ENCODE measurements at regions not wholly inside any gene's neighbourhood (a gene's known extent, or its start where the extent isn't known, plus 50 kb on each side); places are given as distances from the start of the nearest gene placed in this dataset.

DNA sequence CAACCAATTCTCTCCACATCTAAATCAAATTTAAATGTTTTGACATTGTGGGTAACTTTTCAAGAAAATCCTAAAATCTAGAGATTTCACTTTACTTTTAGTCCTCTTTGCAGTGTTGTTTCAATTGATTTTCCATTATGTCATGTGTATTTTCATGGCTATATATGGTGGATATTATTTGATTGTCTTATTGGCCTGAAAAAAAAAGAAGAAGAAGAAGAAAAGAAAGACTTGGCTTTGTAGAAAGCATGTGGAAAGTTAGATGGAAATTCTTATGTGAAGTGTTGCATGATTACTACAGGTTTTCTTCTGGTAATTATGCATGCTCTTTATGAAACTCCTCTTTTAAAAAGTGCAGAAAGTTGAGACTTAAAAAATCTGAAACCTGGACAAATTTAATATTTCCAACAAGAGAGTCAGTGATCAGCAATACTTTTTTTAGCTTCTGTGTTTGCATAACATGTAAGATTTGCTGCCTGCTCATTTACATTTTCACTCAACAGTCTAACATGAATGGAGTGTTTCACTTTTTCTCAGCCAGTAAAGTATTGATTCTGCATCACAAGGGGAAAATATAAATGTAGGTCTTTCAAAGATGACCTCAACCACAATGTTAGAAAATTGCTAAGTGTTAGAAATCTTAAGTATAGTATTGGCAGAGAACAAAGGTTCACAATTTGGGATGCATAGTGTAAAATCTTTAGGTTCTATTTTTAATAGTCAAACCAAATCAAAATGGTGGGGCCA lies 438.7 kb downstream of the BCKDHB start:
- H3K4me3 ChIP-seq (ENCODE audit: low read depth, low read length), result no peak overlapping the region
- TF ChIP-seq, protein P1, sequence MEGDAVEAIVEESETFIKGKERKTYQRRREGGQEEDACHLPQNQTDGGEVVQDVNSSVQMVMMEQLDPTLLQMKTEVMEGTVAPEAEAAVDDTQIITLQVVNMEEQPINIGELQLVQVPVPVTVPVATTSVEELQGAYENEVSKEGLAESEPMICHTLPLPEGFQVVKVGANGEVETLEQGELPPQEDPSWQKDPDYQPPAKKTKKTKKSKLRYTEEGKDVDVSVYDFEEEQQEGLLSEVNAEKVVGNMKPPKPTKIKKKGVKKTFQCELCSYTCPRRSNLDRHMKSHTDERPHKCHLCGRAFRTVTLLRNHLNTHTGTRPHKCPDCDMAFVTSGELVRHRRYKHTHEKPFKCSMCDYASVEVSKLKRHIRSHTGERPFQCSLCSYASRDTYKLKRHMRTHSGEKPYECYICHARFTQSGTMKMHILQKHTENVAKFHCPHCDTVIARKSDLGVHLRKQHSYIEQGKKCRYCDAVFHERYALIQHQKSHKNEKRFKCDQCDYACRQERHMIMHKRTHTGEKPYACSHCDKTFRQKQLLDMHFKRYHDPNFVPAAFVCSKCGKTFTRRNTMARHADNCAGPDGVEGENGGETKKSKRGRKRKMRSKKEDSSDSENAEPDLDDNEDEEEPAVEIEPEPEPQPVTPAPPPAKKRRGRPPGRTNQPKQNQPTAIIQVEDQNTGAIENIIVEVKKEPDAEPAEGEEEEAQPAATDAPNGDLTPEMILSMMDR (IDR thresholded peaks at IDR 0.05; ENCODE audit: low read depth, low read length, missing control alignments), result no peak
- no peak for DNase-seq (ENCODE audit: low read depth)

DNA sequence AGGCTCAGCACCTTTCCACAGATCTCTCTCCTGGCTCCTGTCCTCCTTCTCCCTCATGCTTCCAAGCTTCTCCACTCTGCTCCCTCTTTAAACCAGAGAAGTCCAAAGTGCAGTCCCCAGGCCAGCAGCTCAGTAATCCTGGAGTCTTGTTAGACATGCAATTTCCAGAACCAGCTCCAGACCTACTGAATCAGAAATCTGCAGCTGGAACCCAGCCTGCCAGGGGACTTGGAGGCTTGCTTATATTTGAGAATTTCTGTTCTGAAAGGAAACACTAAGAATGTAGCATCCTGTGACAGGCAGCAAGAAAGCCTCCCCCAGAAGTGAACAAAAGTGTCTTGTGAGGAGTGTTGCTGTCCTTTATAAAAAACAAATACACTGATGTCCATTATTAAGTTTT lies 438.1 kb downstream of the BCKDHB start:
- no peak for DNase-seq (ENCODE audit: low read depth)
- TF ChIP-seq, protein P1 (IDR thresholded peaks at IDR 0.05; ENCODE audit: low read depth, low read length, missing control alignments), result no peak
- no peak overlapping the region for H3K4me3 ChIP-seq (ENCODE audit: low read depth, low read length)

DNA sequence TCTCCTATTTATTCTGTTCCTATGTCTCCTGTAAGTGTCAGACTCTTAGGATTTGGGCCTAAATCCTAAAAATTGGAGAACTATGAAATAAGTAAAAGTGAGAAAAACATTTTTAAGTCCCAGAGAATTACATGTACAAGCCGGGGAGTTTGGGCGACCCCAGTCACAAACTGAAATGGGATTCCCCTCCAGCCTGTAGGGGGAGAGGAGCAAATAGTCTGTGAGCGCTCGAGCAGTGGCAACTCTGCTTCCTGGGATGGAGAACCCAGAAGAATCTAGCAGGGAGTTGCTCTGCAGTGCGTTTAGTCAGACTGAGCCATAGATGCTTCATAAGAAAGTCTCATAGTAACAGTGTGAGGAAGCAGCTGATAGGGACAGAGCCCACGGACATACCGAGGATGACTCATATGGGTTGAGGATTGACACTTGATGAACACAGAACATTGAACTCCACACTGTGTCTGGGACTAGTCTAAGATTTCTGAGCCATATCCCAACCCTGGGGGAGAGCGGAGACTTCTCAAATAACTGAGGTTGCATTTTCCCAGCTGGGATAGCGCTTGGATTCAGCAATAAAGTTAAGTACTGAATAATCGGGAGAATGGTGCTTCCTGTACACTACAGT lies 437.2 kb downstream of the BCKDHB start:
- no peak for DNase-seq (ENCODE audit: low read depth)
- TF ChIP-seq, protein P1 (IDR thresholded peaks at IDR 0.05; ENCODE audit: low read depth, low read length, missing control alignments), result no peak
- H3K4me3 ChIP-seq (ENCODE audit: low read depth, low read length), result no peak overlapping the region

DNA sequence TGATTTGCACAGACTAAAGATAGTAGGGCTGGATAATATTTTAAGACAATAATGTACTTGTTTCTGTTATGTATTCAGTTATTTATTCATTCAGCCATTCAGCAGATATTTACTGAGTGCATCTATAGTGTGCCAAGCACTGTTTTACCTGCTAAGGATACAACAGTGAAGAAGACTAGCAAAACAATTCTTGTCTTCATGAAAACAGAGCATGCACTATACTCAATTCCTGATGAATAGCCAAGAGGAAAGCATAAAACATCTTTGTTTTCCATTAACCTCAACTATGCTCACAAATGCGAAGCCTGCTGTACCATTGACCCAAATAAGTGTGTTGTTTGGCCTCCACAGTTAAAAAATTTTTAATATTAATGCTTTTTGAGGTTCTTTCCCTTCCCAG lies 436.7 kb downstream of the BCKDHB start:
- TF ChIP-seq, protein P1 (IDR thresholded peaks at IDR 0.05; ENCODE audit: low read depth, low read length, missing control alignments), result no peak
- no peak overlapping the region for H3K4me3 ChIP-seq (ENCODE audit: low read depth, low read length)
- no peak for DNase-seq (ENCODE audit: low read depth)

DNA sequence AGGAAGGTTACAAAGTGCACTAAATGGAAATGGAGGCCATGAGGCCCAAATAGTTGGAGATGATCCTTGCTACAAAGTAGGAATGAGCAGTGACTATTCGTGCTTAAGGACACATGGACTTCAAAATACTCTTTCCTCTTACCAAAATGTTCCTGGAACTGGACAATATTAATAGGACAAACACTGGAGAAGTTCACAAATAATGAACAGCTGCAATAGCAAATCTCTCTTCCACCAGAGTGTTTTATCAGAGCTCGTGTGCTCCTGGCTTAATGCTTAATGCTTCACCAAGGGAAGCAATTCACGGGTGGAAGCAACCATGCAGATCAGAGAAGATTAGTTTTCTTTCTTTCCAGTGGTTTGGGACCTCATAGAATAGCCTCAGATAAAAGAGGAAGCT lies 435.4 kb downstream of the BCKDHB start:
- H3K4me3 ChIP-seq (ENCODE audit: low read depth, low read length), result no peak overlapping the region
- TF ChIP-seq, protein P1 (IDR thresholded peaks at IDR 0.05; ENCODE audit: low read depth, low read length, missing control alignments), result no peak
- no peak for DNase-seq (ENCODE audit: low read depth)

DNA sequence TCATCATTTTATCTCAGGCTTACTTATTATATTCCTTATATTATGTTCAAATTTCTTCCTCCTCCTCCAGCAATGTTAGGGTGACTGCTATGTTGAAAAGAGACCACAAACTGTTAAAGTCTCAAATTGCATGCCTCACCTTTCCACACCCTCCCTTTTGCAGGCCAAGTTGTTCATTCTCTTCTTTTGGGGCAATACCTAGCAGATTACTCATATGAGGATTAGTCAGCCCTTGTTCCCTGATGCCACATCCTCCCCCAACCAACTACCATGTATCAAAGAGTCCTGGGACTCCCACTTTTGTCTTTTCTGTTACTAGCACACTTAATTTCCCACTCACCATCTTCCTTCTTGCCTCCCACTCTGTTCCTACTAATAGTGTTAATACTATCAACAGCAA lies 434.7 kb downstream of the BCKDHB start:
- no peak overlapping the region for H3K4me3 ChIP-seq (ENCODE audit: low read depth, low read length)
- no peak for DNase-seq (ENCODE audit: low read depth)
- TF ChIP-seq, protein P1 (IDR thresholded peaks at IDR 0.05; ENCODE audit: low read depth, low read length, missing control alignments), result no peak

DNA sequence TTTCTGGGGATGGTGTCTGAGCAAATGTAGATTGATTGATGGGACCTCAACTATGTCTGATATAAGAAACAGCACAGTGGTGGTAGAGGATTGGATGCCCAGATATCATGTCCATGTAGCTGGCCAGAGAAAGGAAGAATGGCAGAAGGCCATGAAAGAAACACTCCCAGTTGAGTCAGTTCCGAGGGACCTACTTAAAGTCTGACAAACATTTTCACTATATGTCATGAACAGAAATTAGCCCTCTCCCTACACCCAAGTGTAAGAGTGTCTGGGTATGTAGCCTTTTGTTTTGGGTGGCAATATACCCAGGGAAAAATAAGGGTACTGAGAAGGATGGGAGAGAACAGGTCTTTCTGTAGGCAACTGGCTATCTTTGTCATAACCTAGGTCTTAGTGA lies 434.2 kb downstream of the BCKDHB start:
- TF ChIP-seq, protein P1 (IDR thresholded peaks at IDR 0.05; ENCODE audit: low read depth, low read length, missing control alignments), result no peak
- no peak for DNase-seq (ENCODE audit: low read depth)
- no peak overlapping the region for H3K4me3 ChIP-seq (ENCODE audit: low read depth, low read length)

Measured in GM12864 (cell line).